T follicular helper cell (primary cell): ENCODE measurements at regions not wholly inside any gene's neighbourhood (a gene's known extent, or its start where the extent isn't known, plus 50 kb on each side); places are given as distances from the start of the nearest gene placed in this dataset.

Experiments used
- DNase-seq: peaks from one replicate; pipeline ENCODE4 v3.0.0-alpha.2; 2020; ENCODE audit warnings: low read depth

DNA sequence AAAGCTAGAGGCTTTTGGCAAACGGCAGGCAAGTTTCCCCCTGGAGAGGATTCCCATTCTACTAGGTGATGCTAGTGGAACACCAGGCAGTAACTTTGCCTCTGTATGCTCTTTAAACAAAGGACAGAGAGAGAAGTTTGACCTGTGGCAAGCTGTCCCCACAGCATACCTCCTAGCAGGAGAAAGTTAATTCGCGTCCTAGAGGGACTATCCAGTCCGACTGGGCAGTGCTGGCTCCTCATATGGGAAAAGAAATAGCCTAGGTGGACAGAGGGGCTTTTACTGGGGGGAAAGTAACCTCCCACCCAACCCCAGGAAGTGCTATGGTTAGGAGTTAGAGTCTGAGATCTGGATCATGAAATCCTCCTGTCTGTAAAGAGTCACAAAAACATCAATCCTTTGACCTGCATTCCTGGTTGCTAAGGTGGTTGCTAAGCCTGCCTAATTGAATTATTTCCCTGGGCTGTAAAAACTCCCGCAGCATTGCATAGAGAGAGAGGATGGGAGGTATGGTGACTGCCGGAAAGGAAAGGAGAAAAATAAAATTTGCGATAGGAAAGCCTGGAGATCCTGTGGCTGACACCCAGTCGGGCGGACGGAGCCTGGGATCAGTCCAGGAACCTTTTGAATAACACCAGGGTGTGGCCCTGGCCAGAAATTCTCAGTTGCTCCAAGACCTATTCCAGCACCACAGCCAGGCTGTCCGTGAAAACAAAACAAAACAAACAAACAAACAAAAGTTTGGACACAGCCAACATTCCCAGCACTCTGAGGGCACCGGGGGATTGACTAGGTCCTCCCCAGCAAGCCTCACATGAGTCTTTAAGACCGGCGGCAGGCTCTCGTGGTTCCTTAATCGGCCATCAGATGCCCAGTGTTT is 67.7 kb upstream of the ATP11B start:
- no peak for DNase-seq

DNA sequence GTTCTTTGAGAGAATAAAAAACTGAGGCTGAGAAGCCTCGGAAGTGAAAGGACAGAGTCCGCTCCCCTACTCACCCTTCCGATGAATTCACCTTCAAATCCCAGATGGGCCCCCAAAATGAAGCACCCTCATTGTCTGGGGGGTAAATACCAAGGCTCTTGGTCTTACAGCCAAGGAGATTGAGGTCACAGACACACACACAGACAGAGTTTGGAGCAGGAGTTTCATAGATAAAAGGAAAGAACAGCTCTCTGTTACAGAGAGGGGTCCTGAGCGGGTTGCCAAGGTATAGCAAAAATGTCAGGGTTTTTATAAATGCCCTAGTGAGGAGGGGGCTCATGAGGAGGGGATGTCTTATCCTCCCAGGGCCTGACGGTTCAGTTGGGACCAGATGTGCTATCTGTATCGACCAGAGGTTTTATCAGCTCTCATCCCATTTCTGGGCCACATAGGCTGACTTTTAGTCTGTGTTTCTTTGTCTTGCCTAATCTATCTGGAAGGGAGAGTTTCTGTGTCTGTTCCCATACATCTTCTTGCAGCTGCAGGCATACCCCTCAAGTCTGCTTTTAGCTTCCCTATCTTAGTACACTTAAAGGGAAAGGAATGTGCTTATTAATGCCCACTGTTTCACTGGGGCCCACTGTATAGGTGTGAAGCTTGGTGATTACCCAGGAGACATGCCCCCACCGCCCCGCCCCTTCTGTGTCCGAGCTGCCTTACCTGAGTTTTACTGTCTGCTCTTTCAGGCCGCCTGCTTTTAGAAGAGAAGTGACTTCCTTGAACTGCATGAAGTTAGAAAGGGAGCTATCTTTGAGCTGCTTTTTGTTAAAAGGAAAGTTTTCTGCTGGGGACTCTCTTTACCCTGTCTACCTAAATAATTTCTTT is 66.8 kb upstream of the ATP11B start:
- DNase-seq = no peak

DNA sequence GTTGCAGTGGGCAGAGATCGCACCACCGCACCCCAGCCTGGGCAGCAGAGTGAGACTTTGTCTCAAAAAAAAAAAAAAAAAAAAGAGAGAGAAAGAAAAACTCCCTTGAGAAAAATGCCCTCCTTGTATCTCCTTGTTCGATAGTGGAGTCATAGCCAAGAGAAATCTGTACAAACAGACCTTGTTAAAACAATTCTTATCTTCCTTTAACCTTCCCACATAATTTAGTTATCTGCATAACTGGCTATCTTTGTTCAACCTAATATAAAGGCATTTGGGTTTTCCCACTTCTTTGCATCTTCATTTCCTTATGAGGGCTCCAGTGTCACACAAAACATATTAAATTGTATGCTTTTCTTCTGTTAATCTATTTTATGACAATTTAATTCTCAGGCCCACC is 65.1 kb upstream of the ATP11B start:
- no peak for DNase-seq

DNA sequence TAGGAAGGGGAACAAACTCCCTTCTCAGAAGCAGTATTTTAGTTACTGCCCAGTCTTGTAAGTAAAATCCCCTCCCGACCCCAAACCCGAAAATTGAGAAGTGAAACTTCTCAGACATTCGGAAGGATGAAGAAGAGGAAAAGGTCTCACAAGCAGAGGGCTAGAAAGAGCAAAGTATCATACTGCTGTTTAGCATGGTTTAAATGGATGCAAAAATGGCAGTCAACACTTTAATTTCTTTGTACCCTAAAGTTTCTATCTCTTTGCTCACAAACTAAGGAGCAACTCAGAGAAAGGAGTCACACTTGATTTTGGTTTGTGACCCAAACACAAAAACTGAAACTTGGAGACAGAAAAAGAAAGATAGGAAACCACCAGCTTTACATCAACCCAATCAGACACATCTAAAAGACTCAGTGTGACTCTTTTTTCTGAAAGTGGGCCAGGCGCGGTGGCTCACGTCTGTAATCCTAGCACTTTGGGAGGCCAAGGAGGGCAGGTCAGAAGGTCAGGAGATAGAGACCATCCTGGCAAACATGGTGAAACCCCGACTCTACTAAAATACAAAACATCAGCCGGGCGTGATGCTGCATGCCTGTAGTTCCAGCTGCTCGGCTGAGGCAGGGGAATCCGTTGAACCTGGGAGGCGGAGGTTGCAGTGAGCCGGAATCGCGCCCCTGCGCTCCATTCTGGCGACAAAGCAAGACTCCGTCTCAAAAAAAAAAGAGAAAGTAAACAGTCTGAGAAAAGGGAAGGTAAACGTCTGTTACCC is 63.2 kb upstream of the ATP11B start:
- DNase-seq = no peak

DNA sequence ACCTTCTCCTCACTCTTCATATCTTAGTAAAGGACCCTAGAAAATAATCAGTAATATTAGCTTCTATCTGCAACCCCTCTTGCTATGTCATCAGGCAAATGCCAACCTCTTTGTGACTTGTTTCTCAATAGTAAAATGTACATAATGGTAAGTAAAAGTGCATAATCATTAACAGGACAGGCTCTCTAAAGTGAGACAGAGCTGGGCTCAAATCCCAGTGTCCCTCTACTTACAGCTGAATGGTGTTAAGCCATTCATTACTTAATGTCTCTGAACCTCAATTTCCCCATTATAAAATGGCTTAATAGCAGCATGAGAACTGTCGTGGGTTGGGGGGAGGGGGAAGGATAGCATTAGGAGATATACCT is 62.6 kb upstream of the ATP11B start:
- DNase-seq = no peak

DNA sequence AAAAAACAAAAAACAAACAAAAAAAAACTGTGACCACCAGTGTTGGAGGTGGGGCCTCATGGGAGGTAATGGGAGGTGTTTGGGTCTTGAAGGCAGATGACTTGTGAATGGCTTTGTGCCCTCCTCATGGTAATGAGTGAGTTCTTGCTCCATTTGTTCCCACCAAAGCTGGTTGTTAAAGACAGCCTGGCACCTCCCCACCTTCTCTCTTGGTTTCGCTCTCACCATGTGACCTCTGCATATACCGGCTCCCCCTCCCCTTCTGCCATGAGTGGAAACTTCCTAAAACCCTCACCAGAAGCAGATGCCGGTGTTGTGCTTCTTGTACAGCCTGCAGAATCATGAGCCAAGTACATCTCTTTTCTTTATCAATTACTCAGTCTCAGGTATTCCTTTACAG is 61.5 kb upstream of the ATP11B start:
- DNase-seq = no peak

DNA sequence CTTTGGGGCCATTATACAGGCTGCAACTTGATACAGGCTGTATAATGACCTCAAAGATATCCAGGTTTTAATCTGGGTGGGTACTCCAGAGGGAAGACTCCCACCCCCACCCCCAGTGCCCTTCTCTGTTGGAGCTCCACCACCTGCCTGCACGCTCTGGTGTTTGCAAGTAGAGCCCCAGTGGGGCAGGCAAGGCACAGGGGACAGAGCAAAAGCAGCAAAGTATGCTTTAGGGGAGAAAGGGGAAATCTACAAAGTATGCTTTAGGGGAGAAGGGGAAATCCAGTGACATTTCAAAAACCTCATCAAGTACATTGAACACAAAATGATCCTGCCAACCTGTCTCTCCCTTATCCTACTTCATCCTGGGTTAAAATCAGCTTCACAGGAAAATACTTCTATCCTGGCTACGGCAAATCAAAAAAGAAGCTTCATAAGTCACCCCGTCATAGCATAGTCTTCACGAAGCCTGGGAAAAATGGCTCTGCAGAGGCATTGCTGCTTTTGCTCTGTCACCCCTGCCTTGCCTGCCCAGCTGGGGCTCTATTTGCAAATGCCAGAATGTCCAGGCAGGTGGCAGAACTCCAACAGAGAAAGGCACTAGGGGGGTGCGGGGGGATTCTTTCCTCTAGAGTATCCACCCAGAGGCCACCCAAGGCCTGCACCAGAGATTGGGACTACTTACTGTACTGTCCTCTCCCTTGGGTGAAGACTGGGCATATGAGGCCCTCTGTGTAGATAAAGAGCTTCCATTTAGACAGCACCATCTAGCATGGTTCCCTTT is 60.9 kb upstream of the ATP11B start:
- no peak for DNase-seq

DNA sequence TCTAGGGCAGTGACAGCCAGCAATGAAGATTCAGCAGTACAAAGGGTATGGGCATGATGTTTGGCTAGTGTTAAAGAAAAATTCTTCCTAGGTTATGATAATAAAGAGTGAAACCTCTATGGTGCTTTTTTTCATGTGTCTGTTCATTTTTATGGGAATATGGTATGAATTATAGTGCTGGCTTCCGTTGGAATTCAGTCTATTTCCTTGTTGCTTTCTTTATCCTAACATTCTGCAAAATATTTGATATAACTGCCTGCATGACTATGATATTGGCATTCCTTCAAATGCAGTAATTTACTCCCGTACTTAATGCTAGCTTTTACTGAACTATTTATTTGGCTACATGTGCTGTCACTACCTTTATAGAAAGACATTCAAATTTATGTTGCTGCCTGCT is 57.6 kb upstream of the ATP11B start:
- DNase-seq = no peak

DNA sequence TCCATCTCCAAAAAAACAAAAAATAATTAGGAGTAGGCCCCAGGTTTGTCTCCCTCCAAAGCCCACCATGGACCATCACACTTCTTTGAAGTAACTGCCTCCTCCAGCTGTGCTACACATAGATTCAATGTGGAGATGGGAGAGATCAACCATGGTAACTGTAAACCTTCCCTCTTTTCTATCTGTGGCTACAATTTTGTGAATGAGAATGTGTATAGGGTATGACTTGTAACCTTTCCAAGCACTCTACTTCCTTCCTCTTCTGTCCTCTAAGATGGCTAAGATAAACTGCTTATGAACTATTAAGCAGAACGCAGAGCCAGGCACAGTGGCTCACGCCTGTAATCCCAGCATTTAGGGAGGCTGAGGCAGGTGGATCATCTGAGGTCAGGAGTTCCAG is 55.5 kb upstream of the ATP11B start:
- DNase-seq = no peak

DNA sequence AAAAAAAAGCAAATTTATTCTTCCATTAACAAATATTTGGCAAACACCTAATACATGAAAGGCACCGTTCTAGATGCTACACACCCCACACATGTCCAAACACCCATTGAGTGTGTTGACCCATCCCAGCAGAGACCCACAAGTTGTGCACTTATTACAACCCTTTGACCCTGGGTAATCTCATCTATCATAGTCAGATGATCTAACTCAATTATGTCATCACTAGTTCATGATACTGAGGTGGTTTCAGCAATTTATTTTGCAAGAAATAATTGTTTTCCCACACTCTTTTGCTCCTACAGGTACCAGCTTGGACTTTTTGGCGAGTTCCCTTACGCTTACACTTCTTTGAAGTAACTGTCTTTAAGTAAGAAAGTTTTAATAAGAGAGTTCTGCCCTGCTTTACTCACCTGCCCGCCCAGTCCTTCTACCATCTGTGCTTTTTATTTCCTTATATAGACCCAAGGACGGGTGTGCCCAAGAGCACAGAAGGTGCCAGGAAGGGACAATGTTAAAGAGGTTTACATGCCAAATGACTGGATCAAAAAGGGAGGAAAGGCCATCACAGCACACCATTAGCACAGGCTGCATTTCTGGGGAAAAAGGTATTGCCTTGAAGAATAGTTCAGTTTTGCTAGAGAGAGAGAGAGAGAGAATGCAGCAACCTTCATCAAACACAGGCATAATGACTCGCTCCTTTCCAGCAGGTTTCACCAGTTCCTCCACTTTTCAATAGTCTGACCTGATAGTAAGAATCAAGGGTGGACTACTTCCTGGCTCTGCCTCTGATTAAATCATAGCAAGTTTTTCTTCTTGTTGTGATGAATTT is 54.5 kb upstream of the ATP11B start:
- DNase-seq = no peak

DNA sequence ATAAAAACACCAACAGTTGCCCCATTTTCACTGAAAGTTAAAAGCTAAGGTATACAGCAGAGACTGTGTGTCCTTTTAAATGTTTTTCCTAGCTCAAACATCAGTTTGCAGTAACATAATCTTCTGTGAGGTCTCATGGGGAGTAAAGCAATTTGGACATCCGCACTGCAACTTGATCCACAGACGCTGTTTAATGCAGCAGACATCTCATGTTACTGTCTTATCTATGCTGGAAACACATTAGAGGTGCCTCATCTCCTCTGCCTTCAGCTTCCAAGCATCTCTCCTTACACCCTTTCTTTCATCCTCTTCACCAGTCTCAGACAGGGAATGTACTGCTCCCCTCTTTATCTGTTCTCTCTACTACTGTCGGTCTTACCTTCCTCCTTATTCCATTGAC is 53.7 kb upstream of the ATP11B start:
- DNase-seq = no peak

DNA sequence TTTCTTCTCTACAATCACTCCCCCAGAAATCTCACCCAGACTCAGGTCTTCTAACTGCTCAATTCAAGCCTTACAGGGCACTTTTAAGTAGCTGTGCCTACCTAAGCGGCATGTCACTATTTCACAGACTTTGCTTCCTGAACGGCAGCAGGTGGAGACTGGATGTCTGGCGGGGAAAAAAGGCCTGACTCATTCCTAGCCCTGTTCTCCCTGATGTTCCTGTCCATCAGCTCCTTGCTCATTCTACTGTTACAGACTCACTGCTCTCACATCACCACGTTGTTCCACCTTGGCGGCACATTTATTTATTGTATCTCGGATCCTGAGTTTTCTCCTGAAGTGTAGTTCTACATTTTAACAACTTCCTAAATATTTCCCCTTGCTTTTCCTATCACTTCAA is 52.6 kb upstream of the ATP11B start:
- no peak for DNase-seq

DNA sequence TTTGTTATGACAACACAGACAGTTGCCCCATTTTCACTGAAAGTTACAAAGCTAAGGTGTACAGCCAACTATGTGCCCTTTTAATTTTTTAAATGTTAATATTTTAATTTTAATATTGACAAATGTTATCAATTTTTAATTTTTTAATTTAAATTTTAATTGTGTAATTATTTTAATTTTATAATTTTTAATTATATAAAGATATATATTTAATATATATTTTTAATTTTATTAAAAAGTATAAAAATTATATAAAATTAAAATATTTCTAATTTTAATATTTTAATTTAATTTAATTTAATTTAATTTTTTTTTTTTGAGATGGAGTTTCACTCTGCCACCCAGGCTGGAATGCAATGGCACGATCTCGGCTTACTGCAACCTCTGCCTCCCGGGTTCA is 52.1 kb upstream of the ATP11B start:
- no peak for DNase-seq
